ENCODE measurements at regions not wholly inside any gene's neighbourhood (a gene's known extent, or its start where the extent isn't known, plus 50 kb on each side); places are given as distances from the start of the nearest gene placed in this dataset.
"Not testable (repeated sequence)": the region's sequence is repeated elsewhere in the genome, so short reads cannot be mapped to it uniquely, and the experiment has no call there.

GRCh38 chr4:23041501-23041900, 348.8 kb downstream of the GBA3 start:
- no peak for DNase-seq
- intact Hi-C loops (cut with DNase I): no loop called here

GRCh38 chr4:23040539-23040938, 347.8 kb downstream of the GBA3 start:
- no peak for DNase-seq
- intact Hi-C loops (cut with DNase I): no loop called here

GRCh38 chr4:23039818-23040217, 347.1 kb downstream of the GBA3 start:
- DNase-seq: no peak
- intact Hi-C loops (cut with DNase I): no loop called here

GRCh38 chr4:23038626-23039491, 346.1 kb downstream of the GBA3 start:
- no peak for DNase-seq
- intact Hi-C loops (cut with DNase I): no loop called here

- intact Hi-C loops (cut with DNase I): no loop called here
- no peak for DNase-seq
Observed at GRCh38 chr4:23036921-23037495, 344.3 kb downstream of the GBA3 start.

GRCh38 chr4:23036503-23036902, 343.8 kb downstream of the GBA3 start:
- no peak for DNase-seq
- intact Hi-C loops (cut with DNase I): no loop called here

- no peak for DNase-seq
- intact Hi-C loops (cut with DNase I): no loop called here
Observed at GRCh38 chr4:23035521-23036056, 342.9 kb downstream of the GBA3 start.

- intact Hi-C loops (cut with DNase I): no loop called here
- no peak for DNase-seq
Observed at GRCh38 chr4:23034731-23035130, 342.0 kb downstream of the GBA3 start.

GRCh38 chr4:23033796-23034195, 341.1 kb downstream of the GBA3 start:
- DNase-seq: no peak
- intact Hi-C loops (cut with DNase I): no loop called here

GRCh38 chr4:23028875-23029274, 336.1 kb downstream of the GBA3 start:
- intact Hi-C loops (cut with DNase I): no loop called here
- no peak for DNase-seq

GRCh38 chr4:23023666-23024065, 330.9 kb downstream of the GBA3 start:
- no peak for DNase-seq
- intact Hi-C loops (cut with DNase I): no loop called here

- peak in 4 of 10 donors; percentile 31 to 87 (median 42) for DNase-seq
- intact Hi-C loops (cut with DNase I): no loop called here
Observed at GRCh38 chr4:23023121-23023520, 330.4 kb downstream of the GBA3 start.

- intact Hi-C loops (cut with DNase I): no loop called here
- DNase-seq: no peak
Observed at GRCh38 chr4:23022032-23022431, 329.3 kb downstream of the GBA3 start.

- DNase-seq: no peak
- intact Hi-C loops (cut with DNase I): no loop called here
Observed at GRCh38 chr4:23021040-23021439, 328.3 kb downstream of the GBA3 start.

GRCh38 chr4:23020399-23020798, 327.7 kb downstream of the GBA3 start:
- intact Hi-C loops (cut with DNase I); DNase-seq: not testable (repeated sequence)

- intact Hi-C loops (cut with DNase I): no loop called here
- DNase-seq: no peak
Observed at GRCh38 chr4:23016981-23017380, 324.2 kb downstream of the GBA3 start.

- intact Hi-C loops (cut with DNase I): no loop called here
- no peak for DNase-seq
Observed at GRCh38 chr4:23015821-23016220, 323.1 kb downstream of the GBA3 start.

GRCh38 chr4:23009093-23009492, 316.4 kb downstream of the GBA3 start:
- DNase-seq: no peak
- intact Hi-C loops (cut with DNase I): no loop called here

GRCh38 chr4:23006756-23007155, 314.0 kb downstream of the GBA3 start:
- intact Hi-C loops (cut with DNase I): no loop called here
- no peak for DNase-seq

GRCh38 chr4:23005691-23006090, 313.0 kb downstream of the GBA3 start:
- no peak for DNase-seq
- intact Hi-C loops (cut with DNase I): no loop called here

- intact Hi-C loops (cut with DNase I): no loop called here
- no peak for DNase-seq
Observed at GRCh38 chr4:23001478-23001877, 308.7 kb downstream of the GBA3 start.

- intact Hi-C loops (cut with DNase I): no loop called here
- DNase-seq: no peak
Observed at GRCh38 chr4:22999419-22999818, 306.7 kb downstream of the GBA3 start.
